Right renal cortex interstitium (tissue), 3 donors: ENCODE measurements at regions not wholly inside any gene's neighbourhood (a gene's known extent, or its start where the extent isn't known, plus 50 kb on each side); places are given as distances from the start of the nearest gene placed in this dataset.
"Not testable (repeated sequence)": the region's sequence is repeated elsewhere in the genome, so short reads cannot be mapped to it uniquely, and the experiment has no call there.

Source experiments
- DNase-seq, 3 donors: peaks; one replicate each; pipeline ENCODE4 v3.0.0-alpha.2; 2013; ENCODE audit warnings: low read depth in 3 of 3, low spot score in 2 of 3

DNA sequence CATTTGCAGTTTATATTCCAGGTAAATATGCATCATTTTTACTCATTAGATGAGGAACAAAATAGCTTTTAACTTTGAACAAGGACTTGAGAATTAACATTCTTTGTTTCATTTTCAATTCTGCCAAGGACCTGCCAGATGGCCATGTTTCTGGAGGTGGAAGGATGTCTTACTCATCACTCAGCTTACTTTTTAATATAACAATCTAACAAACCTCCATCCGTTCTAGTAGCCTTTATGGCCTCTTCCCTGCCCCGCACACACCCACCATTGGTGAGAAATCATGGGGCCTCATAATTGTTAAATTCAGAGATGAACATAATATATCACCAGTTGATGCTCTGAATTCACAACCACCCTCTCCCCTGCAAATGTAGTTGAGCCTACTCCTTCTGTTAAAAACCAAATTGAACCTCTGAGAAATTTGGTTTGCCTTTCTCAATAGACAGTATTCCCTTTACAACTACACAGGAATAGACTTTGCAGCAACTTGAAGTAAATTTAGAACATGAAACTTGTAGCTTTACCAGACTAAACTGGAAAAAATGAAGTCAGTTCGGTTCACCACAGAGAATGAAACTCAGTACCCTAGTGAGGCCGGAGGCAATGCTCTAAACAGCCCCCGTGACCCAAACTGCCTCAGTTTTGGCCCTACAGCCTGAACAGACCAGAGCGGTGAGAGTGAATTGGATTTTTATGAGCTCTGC is 50.1 kb upstream of the ACSL4 start:
- no peak for DNase-seq

DNA sequence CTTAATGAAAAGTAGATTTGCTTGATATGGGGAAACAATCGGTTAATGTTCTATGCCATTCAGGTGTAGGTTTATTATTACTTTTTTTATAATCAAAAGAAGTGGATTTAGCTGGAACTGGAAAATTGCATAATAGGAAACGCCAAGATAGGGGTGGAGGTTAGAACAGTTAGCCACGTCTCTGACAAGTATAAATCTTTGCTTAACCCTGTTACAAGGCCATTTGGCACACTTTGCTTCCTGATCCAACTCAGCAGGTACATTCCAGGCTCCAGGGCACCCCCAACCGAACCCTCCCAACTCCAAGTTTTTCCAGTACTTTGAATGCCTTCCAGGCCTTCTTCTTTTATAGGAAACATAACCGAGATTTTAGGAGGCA is 50.6 kb upstream of the ACSL4 start:
- DNase-seq, result no peak

DNA sequence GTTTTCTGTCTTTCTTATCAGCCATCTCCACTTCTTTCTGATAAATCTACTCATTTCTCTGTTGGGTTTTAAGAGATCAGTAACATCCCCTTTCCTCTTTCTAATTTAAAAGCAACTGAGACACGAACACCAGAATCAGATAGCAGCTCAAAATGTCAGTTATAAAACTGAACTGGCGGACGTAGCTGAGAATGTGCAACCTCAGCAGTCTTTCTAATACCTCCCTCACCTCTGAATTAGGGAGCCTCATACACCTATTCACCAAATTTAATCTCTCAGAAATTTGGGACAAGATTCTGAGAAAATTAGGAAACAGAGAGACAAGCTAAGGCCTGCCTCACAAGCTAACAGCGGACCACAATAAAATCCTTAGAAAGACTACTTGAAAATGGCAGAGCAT is 52.0 kb upstream of the ACSL4 start:
- no peak for DNase-seq

- DNase-seq, result not testable (repeated sequence)
These were observed 57.5 kb upstream of the ACSL4 start for GRCh38 chrX:109790511-109790910.

DNA sequence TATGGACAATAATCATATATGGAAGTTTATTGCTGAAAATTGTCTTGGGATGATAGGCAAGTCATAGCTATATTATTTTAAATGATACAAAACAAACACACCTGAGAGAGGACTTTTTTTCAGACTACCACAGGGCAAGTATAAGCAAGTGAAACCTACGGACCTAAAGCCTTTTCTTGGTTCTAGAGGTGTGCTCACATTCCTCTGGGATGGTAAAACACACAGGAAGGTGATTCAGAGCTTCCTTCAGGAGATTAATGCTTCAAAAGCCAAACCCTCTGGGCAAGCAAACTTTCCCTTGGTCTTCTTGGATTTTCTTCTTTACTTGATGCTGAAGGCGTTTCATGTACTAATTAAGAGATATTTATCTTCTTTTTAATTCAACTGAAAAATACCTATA is 60.1 kb upstream of the ACSL4 start:
- DNase-seq, result no peak

GRCh38 chrX:109795682-109796081 is 62.6 kb upstream of the ACSL4 start:
- no peak for DNase-seq

GRCh38 chrX:109797311-109797975 is 64.4 kb upstream of the ACSL4 start:
- no peak for DNase-seq

DNA sequence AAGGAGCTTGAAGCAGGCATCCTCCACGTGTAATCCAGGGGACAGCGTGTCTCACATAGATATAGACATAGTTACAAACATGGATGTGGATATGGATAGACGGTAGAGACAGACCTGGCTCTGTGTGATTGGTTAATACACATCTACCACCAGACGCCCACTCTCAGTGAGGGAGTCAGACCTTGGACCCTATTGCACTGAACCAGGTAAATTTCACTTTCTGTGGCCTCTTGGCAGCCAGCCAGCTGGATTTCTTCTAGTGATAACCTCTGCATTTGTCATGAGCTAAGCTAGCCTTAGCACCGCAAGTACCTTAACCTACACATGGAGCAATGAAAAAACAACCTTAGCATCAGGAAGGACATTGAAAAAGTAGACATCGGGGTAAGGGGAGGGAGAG is 79.2 kb upstream of the ACSL4 start:
- no peak for DNase-seq

GRCh38 chrX:109813236-109813635 is 80.2 kb upstream of the ACSL4 start:
- DNase-seq, result no peak

GRCh38 chrX:109818976-109819375 is 85.9 kb upstream of the ACSL4 start:
- DNase-seq, result no peak

- DNase-seq, result no peak
These were observed 89.8 kb upstream of the ACSL4 start for GRCh38 chrX:109822861-109823260.

GRCh38 chrX:109826954-109827708 is 94.1 kb upstream of the ACSL4 start:
- DNase-seq, result no peak

DNA sequence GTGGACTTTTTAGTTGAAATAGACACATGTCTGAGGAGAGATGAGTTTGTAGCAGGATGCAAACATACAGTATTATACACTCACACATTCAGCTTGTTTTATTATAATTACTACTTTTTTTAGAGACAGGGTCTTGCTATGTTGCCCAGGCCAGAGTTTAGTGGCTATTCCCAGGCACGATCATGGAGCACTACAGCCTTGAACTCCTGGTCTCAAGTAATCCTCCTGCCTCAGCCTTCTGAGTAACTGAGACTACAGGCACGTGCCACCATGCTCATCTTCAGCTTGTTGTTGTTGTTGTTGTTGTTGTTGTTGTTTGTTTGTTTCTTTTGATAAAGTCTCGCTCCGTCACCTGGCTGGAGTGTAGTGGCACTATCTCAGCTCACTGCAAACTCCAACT is 94.7 kb upstream of the ACSL4 start:
- no peak for DNase-seq

DNA sequence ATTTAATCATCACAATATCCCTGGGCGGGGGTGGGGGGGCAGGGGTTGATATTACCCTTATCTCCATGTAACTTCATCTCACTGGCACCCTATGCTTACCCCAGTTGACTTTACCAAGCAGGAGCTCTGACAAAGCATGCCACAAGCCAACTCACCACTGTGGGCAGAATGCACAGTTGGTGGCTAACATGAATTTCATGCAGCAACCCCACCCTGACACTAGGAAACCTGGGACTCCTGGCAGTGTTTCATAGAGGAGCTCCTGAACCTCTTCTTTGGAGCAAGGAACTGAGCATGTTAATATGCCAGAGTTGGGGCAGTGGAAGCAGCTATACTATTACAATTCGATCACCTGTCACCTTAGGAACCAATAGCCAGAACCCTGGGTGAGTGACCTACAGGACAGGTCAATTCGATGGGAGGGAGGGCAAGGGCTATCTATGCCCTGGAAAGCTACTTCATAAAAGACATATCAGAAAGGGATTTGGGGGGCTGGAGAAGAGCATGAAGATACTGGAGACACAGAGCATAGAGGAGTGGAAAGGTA is 97.2 kb upstream of the ACSL4 start:
- DNase-seq, result no peak

DNA sequence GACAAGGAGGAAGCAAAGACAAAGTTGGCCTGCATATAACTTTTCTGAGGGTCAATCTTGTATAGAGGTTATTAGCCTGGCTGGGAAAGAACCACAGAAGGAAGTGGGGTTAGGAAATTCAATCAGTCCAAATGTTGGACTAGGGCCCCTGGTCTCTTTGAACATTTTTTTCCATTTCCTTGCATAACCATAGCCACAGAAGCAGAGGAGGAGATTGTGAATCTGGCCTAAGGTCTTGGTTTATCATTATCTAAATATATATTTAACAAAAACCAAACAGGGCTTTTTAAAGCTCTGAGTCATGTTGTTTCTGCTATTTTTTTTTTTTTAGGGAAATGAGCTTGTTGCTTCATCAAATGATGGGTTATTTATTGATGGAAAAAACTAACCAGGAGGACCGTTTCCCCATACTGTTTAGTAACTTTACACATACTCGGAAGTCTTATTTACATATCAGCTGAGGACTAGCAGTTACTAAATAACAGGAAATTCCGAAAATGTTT is 97.7 kb upstream of the ACSL4 start:
- DNase-seq, result no peak

DNA sequence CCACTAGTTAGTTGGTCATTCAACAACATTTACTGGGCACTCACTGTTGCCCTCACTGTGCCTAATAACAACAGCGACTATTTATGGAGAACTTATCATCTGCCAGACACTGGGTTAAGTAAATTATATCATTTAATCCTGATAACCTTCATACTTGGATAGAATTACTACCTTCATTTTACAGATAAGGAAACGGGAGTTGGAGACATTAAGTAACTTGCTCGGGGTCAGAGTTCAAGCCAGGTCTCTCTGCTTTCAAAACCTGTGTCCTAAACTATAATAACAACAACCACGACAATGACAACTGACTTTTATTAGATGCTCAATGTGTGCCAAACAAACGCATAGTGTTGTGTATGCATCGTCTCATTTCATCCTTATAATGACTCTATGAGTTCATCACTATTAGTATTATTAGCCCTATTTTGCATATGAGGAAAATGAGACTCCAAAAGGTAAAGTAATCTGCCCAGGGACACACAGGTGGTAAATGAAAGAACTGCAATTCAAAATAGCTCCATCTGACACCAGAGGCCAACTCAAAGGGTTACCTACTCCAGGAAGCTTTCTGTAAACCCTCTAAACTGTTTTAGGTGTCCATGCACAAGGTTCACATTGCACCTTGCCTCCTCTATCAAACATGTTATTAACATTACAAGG is 98.4 kb upstream of the ACSL4 start:
- DNase-seq, result no peak

GRCh38 chrX:109839694-109840567 is 106.9 kb upstream of the ACSL4 start:
- DNase-seq, result no peak

GRCh38 chrX:109840585-109840984 is 107.5 kb upstream of the ACSL4 start:
- no peak for DNase-seq

DNA sequence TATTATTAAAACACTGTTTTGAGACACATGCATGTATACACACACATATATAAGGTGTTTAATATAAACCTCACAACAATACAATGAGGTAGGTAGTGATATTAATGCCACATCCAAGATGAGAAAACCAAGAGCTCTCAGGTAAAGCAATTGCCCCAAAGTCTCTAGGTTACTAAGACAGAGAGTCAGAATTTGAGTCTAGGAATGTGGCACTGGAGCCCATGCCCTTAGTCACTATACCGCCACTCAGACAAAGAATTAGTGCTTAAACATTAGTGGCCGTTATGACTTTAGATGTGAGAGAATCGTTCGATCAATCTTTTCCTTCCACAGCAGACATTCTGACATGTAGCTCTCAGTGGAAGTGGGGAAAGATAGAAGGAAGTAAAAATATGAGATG is 108.2 kb upstream of the ACSL4 start:
- no peak for DNase-seq
